22Rv1 (cell line): ENCODE measurements at regions not wholly inside any gene's neighbourhood (a gene's known extent, or its start where the extent isn't known, plus 50 kb on each side); places are given as distances from the start of the nearest gene placed in this dataset.

Experiments used
- H3K27ac ChIP-seq: fragments of 450-650 bp; 2 replicates; pipeline ENCODE4 v1.5.1; 2017
- ZFX ChIP-seq: fragments of 450-650 bp; IDR thresholded peaks from 2 replicates; pipeline ENCODE4 v1.6.1; 2017; ENCODE audit warnings: antibody characterized with exemption, borderline replicate concordance
- TF ChIP-seq, protein P1 (sequence below): fragments of 450-650 bp; IDR thresholded peaks from 2 replicates; pipeline ENCODE4 v1.5.1; 2017; ENCODE audit warnings: mild to moderate bottlenecking

- TF ChIP-seq ZFX, result no peak
- TF ChIP-seq, protein P1, sequence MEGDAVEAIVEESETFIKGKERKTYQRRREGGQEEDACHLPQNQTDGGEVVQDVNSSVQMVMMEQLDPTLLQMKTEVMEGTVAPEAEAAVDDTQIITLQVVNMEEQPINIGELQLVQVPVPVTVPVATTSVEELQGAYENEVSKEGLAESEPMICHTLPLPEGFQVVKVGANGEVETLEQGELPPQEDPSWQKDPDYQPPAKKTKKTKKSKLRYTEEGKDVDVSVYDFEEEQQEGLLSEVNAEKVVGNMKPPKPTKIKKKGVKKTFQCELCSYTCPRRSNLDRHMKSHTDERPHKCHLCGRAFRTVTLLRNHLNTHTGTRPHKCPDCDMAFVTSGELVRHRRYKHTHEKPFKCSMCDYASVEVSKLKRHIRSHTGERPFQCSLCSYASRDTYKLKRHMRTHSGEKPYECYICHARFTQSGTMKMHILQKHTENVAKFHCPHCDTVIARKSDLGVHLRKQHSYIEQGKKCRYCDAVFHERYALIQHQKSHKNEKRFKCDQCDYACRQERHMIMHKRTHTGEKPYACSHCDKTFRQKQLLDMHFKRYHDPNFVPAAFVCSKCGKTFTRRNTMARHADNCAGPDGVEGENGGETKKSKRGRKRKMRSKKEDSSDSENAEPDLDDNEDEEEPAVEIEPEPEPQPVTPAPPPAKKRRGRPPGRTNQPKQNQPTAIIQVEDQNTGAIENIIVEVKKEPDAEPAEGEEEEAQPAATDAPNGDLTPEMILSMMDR, result no peak
- no peak overlapping the region for H3K27ac ChIP-seq
These were observed 82.6 kb downstream of the BBS10 start for GRCh38 chr12:76265424-76266180.

- H3K27ac ChIP-seq, result no peak overlapping the region
- no peak for TF ChIP-seq ZFX
- TF ChIP-seq, protein P1, result no peak
These were observed 83.6 kb downstream of the BBS10 start for GRCh38 chr12:76264611-76265012.

GRCh38 chr12:76263696-76264095, 84.5 kb downstream of the BBS10 start:
- H3K27ac ChIP-seq, result no peak overlapping the region
- TF ChIP-seq ZFX, result no peak
- TF ChIP-seq, protein P1, result no peak

- TF ChIP-seq, protein P1, result no peak
- no peak for TF ChIP-seq ZFX
- no peak overlapping the region for H3K27ac ChIP-seq
These were observed 87.8 kb downstream of the BBS10 start for GRCh38 chr12:76260390-76260748.

DNA sequence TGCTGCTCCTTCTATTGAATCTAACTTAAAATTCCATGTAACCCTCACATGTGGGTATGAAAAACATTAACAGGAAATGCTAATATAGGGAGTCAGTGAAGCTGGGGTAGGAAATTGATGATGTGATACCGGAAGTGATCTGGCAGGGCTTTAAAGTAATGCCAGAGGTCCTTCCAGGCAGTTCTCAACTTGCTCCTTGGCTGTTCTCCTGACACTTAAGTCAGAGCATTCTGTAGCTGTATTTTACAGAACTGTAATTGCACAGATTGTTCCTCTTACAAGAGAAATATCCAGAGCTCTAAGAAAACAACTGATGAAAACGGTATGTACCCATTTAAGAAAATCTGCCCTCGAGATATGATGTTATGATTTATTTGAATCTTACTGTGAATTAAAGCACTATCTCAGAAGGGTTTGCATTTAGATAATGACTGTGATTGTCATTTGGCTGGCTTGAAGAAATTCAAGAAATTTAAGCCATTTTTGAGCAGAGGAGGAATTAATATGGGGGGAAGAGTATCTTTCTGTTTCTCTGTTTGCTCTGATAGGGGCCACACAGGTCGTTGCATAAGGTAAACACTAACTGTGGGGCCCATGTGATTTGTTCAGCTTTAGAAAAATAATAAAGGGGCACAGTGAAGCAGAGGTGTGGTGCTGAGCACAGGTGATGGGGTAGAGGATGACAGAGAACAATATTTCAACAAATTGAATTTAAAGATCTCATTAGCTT, 88.4 kb downstream of the BBS10 start:
- TF ChIP-seq ZFX, result no peak
- TF ChIP-seq, protein P1, result no peak

GRCh38 chr12:76259106-76259505, 89.1 kb downstream of the BBS10 start:
- TF ChIP-seq ZFX, result no peak
- TF ChIP-seq, protein P1, result no peak
- H3K27ac ChIP-seq, result no peak overlapping the region

More for the DNA sequence above, 88.4 kb downstream of the BBS10 start:
- H3K27ac ChIP-seq, result no peak overlapping the region

GRCh38 chr12:76256904-76257303, 91.3 kb downstream of the BBS10 start:
- TF ChIP-seq ZFX, result no peak
- TF ChIP-seq, protein P1, result no peak
- no peak overlapping the region for H3K27ac ChIP-seq
